Fibroblast of mammary gland (primary cell): ENCODE measurements at regions not wholly inside any gene's neighbourhood (a gene's known extent, or its start where the extent isn't known, plus 50 kb on each side); places are given as distances from the start of the nearest gene placed in this dataset.

Experiments
- DNase-seq: peaks from one replicate; pipeline ENCODE4 v3.0.0-alpha.2; 2010; ENCODE audit warnings: low read depth
- H3K4me3 ChIP-seq: 2 replicates; pipeline ENCODE4 v1.5.1; 2011; ENCODE audit warnings: low read depth, mild to moderate bottlenecking, low read length, moderate library complexity; ENCODE audit not compliant: control insufficient read depth
- TF ChIP-seq, protein P1 (sequence below): conservative IDR thresholded peaks from 2 replicates; pipeline ENCODE4 v1.5.1; 2011; ENCODE audit warnings: low read depth, low read length, inconsistent platforms; ENCODE audit not compliant: control insufficient read depth, insufficient read depth

GRCh38 chr6:4620284-4621151, 155.7 kb upstream of the CDYL start:
- no peak for DNase-seq
- no peak overlapping the region for H3K4me3 ChIP-seq
- TF ChIP-seq, protein P1, sequence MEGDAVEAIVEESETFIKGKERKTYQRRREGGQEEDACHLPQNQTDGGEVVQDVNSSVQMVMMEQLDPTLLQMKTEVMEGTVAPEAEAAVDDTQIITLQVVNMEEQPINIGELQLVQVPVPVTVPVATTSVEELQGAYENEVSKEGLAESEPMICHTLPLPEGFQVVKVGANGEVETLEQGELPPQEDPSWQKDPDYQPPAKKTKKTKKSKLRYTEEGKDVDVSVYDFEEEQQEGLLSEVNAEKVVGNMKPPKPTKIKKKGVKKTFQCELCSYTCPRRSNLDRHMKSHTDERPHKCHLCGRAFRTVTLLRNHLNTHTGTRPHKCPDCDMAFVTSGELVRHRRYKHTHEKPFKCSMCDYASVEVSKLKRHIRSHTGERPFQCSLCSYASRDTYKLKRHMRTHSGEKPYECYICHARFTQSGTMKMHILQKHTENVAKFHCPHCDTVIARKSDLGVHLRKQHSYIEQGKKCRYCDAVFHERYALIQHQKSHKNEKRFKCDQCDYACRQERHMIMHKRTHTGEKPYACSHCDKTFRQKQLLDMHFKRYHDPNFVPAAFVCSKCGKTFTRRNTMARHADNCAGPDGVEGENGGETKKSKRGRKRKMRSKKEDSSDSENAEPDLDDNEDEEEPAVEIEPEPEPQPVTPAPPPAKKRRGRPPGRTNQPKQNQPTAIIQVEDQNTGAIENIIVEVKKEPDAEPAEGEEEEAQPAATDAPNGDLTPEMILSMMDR: no peak

- TF ChIP-seq, protein P1: no peak
- no peak overlapping the region for H3K4me3 ChIP-seq
- DNase-seq: no peak
Measured at GRCh38 chr6:4616311-4616710, 159.9 kb upstream of the CDYL start.

- TF ChIP-seq, protein P1: no peak
- no peak overlapping the region for H3K4me3 ChIP-seq
- peak; percentile 91 for DNase-seq
Measured at GRCh38 chr6:4615891-4616290, 160.3 kb upstream of the CDYL start.

DNA sequence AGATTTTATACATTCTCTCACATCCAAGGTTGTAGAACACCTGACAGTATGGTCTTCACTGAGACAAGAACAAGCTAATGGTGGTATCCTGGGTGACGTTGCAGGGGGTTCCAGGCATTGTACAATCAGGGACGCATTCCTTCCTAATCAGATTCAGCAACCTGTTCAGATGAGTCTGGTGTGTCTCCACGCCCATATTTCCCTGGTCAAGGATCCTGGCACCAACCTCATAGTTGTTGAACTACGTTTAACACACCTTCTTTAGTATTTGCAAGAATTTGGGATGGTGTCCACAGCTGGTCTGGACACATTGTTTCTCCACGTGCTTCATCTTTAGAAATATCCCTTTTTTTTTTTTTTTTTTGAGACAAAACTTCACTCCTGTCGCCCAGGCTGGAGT, 161.0 kb upstream of the CDYL start:
- TF ChIP-seq, protein P1: no peak
- H3K4me3 ChIP-seq: no peak overlapping the region
- DNase-seq: no peak

DNA sequence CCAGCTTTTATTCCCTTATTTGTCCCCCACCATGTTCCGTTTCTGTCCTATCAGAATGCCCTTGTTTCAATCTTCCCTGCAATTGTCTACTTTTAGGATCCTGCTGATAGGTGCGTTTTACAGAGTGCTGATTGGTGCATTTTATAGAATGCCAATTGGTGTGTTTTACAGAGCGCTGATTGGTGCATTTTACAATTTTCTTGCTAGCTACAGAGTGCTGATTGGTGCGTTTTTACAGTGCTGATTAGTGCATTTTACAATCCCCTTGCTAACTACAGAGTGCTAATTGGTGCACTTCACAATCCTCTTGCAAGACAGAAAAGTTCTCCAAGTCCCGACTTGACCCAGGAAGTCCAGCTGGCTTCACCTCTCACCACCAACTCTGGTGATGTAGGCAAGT, 161.6 kb upstream of the CDYL start:
- no peak for DNase-seq
- no peak overlapping the region for H3K4me3 ChIP-seq
- TF ChIP-seq, protein P1: no peak

DNA sequence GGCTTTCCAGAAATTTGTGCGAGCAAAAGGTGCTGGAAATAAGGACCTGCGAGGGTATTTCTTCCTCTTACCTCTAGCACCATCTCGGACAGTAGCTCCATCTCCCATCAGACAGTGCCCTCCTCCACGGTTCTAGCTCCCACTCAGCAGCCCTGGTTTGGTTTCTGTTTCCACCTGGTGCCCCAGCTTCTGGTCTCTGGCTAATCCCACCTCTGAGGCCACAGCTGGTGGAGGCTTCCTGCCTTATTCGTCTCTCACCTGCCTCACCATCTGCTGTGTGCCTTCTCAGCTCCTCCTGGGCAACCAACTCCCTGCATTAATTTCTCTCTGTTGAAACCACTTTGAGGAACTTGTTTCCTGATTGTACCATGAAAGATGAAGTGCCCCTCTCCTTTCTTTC, 162.4 kb upstream of the CDYL start:
- DNase-seq: no peak
- no peak overlapping the region for H3K4me3 ChIP-seq
- TF ChIP-seq, protein P1: no peak
